Limb (tissue), 2 donors: ENCODE measurements at regions not wholly inside any gene's neighbourhood (a gene's known extent, or its start where the extent isn't known, plus 50 kb on each side); places are given as distances from the start of the nearest gene placed in this dataset.

Experiments used
- DNase-seq, 2 donors: peaks; one replicate each; pipeline ENCODE4 v3.0.0-alpha.2; 2016; ENCODE audit errors: extremely low spot score in 2 of 2

GRCh38 chr7:46191296-46191695, 270.2 kb upstream of the IGFBP3 start:
- DNase-seq = no peak

DNA sequence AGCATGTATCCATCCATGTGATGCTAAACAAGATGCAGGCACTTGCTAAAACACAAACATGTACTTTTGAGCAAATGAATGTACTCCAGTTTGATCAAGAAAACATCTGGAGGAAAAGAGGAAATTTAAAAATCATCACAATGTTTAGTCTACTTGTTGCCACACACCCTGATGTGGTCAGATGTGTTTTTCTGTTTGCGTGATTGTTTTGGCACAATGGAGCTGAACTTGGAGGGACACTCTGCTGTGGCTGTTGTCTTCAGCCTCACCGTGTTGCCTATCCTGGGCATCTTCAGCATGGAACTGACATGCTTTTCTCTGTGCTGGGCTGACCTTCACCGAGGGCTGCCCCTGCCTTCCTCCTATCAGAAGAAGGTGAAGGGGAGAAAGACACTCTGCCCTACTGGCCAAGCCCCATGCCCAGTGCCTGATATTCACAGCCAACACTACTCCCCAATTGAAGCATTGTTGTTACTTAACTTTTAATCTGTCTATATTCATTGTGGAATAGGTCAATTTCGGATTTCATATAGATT, 268.3 kb upstream of the IGFBP3 start:
- DNase-seq = no peak

GRCh38 chr7:46186131-46186530, 265.1 kb upstream of the IGFBP3 start:
- DNase-seq = no peak

GRCh38 chr7:46179061-46179610, 258.1 kb upstream of the IGFBP3 start:
- DNase-seq = no peak

- no peak for DNase-seq
Measured at GRCh38 chr7:46178661-46179060, 257.6 kb upstream of the IGFBP3 start.

DNA sequence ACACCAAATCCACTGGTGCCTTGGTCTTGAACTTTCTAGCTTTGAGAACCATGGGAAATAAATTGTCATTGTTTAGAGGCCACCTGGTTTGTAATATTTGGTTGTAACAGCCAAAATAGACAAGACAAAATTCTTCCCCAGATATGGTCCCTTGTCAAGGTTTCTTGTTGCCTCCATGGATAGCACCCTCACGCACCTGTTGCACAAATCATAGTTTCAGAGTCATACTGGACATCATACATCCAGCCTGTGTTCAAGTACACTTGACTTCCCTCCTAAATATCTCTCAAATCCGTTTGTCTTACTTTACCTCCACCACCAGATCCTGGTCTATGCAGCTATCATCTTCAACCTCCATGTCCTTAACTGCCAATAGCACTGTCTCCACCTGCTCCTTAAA, 256.7 kb upstream of the IGFBP3 start:
- DNase-seq = no peak

- DNase-seq = no peak
Measured at GRCh38 chr7:46175221-46175620, 254.1 kb upstream of the IGFBP3 start.

- DNase-seq = no peak
Measured at GRCh38 chr7:46174196-46174580, 253.1 kb upstream of the IGFBP3 start.

GRCh38 chr7:46173476-46174195, 252.6 kb upstream of the IGFBP3 start:
- DNase-seq = no peak

DNA sequence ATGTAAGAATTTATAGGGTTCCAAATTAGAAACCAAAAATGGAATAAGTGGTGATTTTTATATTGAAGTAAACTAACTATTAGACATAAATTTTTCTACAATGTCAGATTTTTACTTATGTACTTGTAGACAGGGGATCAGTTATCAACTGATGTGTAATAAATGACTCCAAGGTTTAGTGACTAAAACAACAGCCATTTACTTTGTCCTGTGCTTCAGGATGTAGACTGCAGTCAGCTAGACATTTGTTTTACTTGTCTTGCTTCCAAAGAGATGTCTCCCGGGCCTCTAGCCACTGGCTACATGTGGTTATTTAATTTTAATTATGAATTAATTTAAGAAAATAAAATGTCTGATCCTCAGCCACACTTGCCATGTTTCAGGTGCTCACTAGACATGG, 249.7 kb upstream of the IGFBP3 start:
- DNase-seq = no peak

- no peak for DNase-seq
Measured at GRCh38 chr7:46170021-46170420, 248.9 kb upstream of the IGFBP3 start.

- no peak for DNase-seq
Measured at GRCh38 chr7:46169384-46169755, 248.3 kb upstream of the IGFBP3 start.

GRCh38 chr7:46168671-46169383, 247.8 kb upstream of the IGFBP3 start:
- DNase-seq = no peak

GRCh38 chr7:46168231-46168630, 247.2 kb upstream of the IGFBP3 start:
- no peak for DNase-seq

GRCh38 chr7:46165276-46165675, 244.2 kb upstream of the IGFBP3 start:
- no peak for DNase-seq

GRCh38 chr7:46164629-46165028, 243.6 kb upstream of the IGFBP3 start:
- no peak for DNase-seq

DNA sequence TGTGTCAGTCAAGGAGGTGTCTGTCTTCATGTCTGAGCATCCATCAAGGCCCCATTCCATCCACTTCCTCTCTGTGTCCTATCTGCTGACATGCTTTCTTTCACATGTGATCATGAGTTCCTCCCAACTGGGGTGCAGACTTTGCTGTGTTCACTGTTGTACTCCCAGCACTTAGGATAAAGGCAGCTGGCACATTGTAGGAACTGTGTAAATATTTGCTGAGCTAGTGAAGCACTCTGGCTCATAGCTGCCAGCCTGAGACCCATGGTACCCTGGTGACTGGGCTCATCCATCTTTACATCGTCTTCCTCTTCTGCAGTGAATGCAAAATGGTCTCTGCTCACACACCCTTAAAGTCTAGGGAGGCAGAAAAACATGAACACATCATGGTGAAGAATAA, 242.2 kb upstream of the IGFBP3 start:
- DNase-seq = no peak

DNA sequence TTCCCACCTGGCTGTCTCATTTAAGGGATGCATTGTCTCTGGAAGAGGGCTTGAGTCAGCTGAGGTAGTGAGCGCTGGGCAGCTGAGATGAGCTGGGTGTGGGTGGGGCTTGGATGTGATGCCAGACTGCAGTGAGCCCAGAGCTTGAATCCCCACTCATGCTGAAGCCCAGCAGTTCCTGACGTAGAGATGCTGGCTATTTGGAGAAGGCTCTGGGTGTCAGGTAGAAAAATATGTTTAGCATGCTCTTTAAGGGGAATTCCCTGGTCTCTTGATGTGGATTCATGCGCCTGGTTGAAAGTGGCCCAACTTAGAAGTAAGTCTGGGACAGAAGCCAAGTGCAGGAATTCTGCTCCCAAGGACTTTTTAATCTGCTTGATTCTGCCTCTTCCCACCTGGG, 241.5 kb upstream of the IGFBP3 start:
- no peak for DNase-seq

DNA sequence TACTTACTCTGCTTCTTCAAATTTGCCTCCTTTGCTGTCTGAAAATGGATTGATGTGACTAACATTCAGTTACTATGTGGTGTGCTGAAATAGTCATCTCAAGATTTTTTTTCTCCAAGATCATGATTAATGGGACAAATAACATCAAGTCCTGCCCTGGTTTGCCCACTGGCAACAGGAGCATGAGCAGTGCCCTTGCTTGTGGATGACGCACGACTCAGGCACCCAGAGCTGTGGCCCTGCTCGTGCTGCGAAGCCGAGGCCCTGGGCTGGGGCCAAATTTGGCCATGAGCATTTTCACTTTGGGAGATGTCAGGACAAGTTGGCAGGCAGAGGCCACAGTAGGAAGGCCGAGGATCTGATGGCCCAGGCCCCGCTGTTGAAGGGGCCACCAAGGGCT, 239.8 kb upstream of the IGFBP3 start:
- DNase-seq = no peak

- DNase-seq = no peak
Measured at GRCh38 chr7:46157931-46158330, 236.9 kb upstream of the IGFBP3 start.

GRCh38 chr7:46157404-46157803, 236.3 kb upstream of the IGFBP3 start:
- no peak for DNase-seq

DNA sequence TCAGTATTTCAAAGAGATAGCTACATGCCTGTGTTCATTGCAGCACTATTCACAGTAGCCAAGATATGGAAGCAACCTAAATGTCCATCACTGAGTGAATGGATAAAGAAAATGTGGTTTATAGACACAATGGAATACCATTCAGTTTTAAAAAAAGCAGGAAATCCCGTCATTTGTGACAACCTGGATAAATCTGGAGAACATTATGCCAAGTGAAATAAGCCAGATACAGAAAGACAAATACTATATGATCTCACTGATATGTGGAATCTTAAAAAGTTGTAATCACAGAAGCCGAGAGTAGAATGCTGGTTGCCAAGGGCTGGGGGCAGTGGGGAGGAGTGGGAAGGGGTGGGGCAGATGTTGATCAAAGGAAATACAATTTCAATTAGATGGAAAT, 235.8 kb upstream of the IGFBP3 start:
- no peak for DNase-seq

DNA sequence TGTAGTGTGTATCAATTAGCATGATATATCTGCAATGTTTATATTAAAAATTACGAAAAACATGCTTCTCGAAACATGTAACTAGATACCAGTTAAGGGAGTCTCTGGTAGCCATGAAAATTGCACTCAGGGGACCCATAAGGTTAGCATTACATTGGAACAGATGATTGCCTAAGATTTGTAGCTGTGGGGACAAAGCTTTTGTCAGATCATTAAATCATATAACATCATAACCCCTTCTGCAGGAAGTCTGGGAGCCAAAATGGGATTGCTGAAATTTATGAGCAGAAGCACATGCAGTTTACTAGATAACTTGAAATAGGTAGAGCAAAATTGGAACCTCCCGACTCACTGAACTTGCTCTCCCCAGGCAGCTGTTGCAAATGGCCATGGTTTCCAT, 235.0 kb upstream of the IGFBP3 start:
- DNase-seq = peak in 1 of 2 donors; percentile 60
